ENCODE measurements at regions not wholly inside any gene's neighbourhood (a gene's known extent, or its start where the extent isn't known, plus 50 kb on each side); places are given as distances from the start of the nearest gene placed in this dataset.

- peaks cover 4 to 16% of the 10 kb centered on the region in 2 donors for H3K4me1 Mint-ChIP-seq (ENCODE audit: low read depth in 2 of 2)
- no peak overlapping the region for H3K4me3 Mint-ChIP-seq
- H3K9me3 Mint-ChIP-seq, result no peaks in the 10 kb centered on the region
- H3K27ac Mint-ChIP-seq, result no peak overlapping the region
- peaks cover 4% of the 10 kb centered on the region for H3K36me3 Mint-ChIP-seq (ENCODE audit: insufficient read depth)
- H3K27me3 Mint-ChIP-seq, result peaks cover 0 to 17% of the 10 kb centered on the region in 2 donors
- DNase-seq, result no peak
- no peak for ATAC-seq (replicated peaks)
Measured at GRCh38 chr6:26299286-26300042, 65.5 kb upstream of the BTN3A2 start.

GRCh38 chr6:26300043-26300331 lies 65.0 kb upstream of the BTN3A2 start:
- H3K9me3 Mint-ChIP-seq, result no peaks in the 10 kb centered on the region
- H3K27ac Mint-ChIP-seq, result no peak overlapping the region
- peaks cover 9 to 22% of the 10 kb centered on the region in 2 donors for H3K4me1 Mint-ChIP-seq (ENCODE audit: low read depth in 2 of 2)
- ATAC-seq (replicated peaks) (no peak), DNase-seq (no peak)
- no peak overlapping the region for H3K4me3 Mint-ChIP-seq
- peaks cover 10% of the 10 kb centered on the region for H3K36me3 Mint-ChIP-seq (ENCODE audit: insufficient read depth)
- H3K27me3 Mint-ChIP-seq, result peaks cover 0 to 17% of the 10 kb centered on the region in 2 donors

GRCh38 chr6:26300359-26300758 lies 64.6 kb upstream of the BTN3A2 start:
- H3K4me3 Mint-ChIP-seq, result no peak overlapping the region
- peaks cover 13% of the 10 kb centered on the region for H3K36me3 Mint-ChIP-seq (ENCODE audit: insufficient read depth)
- peaks cover 12 to 24% of the 10 kb centered on the region in 2 donors for H3K4me1 Mint-ChIP-seq (ENCODE audit: low read depth in 2 of 2)
- peaks cover 0 to 15% of the 10 kb centered on the region in 2 donors for H3K27me3 Mint-ChIP-seq
- no peaks in the 10 kb centered on the region for H3K9me3 Mint-ChIP-seq
- no peak for DNase-seq
- no peak for ATAC-seq (replicated peaks)
- H3K27ac Mint-ChIP-seq, result no peak overlapping the region

- Mint-ChIP-seq H3K4me1 (ENCODE audit: low read depth in 2 of 2) (peaks cover 12 to 25% of the 10 kb centered on the region in 2 donors), H3K27ac (no peak overlapping the region), H3K27me3 (peaks cover 0 to 10% of the 10 kb centered on the region in 2 donors), H3K4me3 (no peak overlapping the region), H3K9me3 (no peaks in the 10 kb centered on the region), H3K36me3 (ENCODE audit: insufficient read depth) (peaks cover 18% of the 10 kb centered on the region)
- DNase-seq (no peak), ATAC-seq (replicated peaks) (no peak)
Measured at GRCh38 chr6:26300828-26301227, 64.2 kb upstream of the BTN3A2 start.

GRCh38 chr6:26301638-26302037 lies 63.4 kb upstream of the BTN3A2 start:
- peaks cover 21% of the 10 kb centered on the region for H3K36me3 Mint-ChIP-seq (ENCODE audit: insufficient read depth)
- no peaks in the 10 kb centered on the region for H3K9me3 Mint-ChIP-seq
- peaks cover 12 to 25% of the 10 kb centered on the region in 2 donors for H3K4me1 Mint-ChIP-seq (ENCODE audit: low read depth in 2 of 2)
- no peak overlapping the region for H3K27ac Mint-ChIP-seq
- no peak for DNase-seq
- peaks cover 0 to 8% of the 10 kb centered on the region in 2 donors for H3K27me3 Mint-ChIP-seq
- ATAC-seq (replicated peaks), result no peak
- no peak overlapping the region for H3K4me3 Mint-ChIP-seq

GRCh38 chr6:26302941-26303559 lies 61.9 kb upstream of the BTN3A2 start:
- Mint-ChIP-seq H3K27ac (no peak overlapping the region), H3K36me3 (ENCODE audit: insufficient read depth) (peaks cover 23% of the 10 kb centered on the region), H3K4me3 (peak overlapping the region in 1 of 2 donors; percentile 86), H3K9me3 (no peaks in the 10 kb centered on the region), H3K4me1 (ENCODE audit: low read depth in 2 of 2) (peaks cover 20 to 34% of the 10 kb centered on the region in 2 donors), H3K27me3 (no peaks in the 10 kb centered on the region)
- ATAC-seq (replicated peaks), result no peak
- no peak for DNase-seq

GRCh38 chr6:26304213-26304796 lies 60.7 kb upstream of the BTN3A2 start:
- peak overlapping the region; percentile 85 to 100 for H3K27ac Mint-ChIP-seq
- peaks cover 23% of the 10 kb centered on the region for H3K36me3 Mint-ChIP-seq (ENCODE audit: insufficient read depth)
- H3K27me3 Mint-ChIP-seq, result no peaks in the 10 kb centered on the region
- H3K9me3 Mint-ChIP-seq, result no peaks in the 10 kb centered on the region
- peaks cover 22 to 42% of the 10 kb centered on the region in 2 donors for H3K4me1 Mint-ChIP-seq (ENCODE audit: low read depth in 2 of 2)
- DNase-seq (no peak), ATAC-seq (replicated peaks) (peak; percentile 61)
- H3K4me3 Mint-ChIP-seq, result peak overlapping the region; percentile 78 to 86

- H3K27ac Mint-ChIP-seq, result peak overlapping the region; percentile 85 to 100
- no peaks in the 10 kb centered on the region for H3K27me3 Mint-ChIP-seq
- H3K9me3 Mint-ChIP-seq, result no peaks in the 10 kb centered on the region
- H3K36me3 Mint-ChIP-seq (ENCODE audit: insufficient read depth), result peaks cover 27% of the 10 kb centered on the region
- H3K4me1 Mint-ChIP-seq (ENCODE audit: low read depth in 2 of 2), result peaks cover 29 to 49% of the 10 kb centered on the region in 2 donors
- DNase-seq, result peak; percentile 56 to 60 (median 59)
- H3K4me3 Mint-ChIP-seq, result peak overlapping the region; percentile 78 to 86
- ATAC-seq (replicated peaks), result peak; percentile 77
Measured at GRCh38 chr6:26304797-26305640, 60.0 kb upstream of the BTN3A2 start.

GRCh38 chr6:26305641-26305969 lies 59.4 kb upstream of the BTN3A2 start:
- DNase-seq (no peak), ATAC-seq (replicated peaks) (no peak)
- Mint-ChIP-seq H3K4me1 (ENCODE audit: low read depth in 2 of 2) (peaks cover 34 to 55% of the 10 kb centered on the region in 2 donors), H3K36me3 (ENCODE audit: insufficient read depth) (peaks cover 33% of the 10 kb centered on the region), H3K27me3 (no peaks in the 10 kb centered on the region), H3K27ac (peak overlapping the region; percentile 85 to 100), H3K4me3 (peak overlapping the region; percentile 78 to 86), H3K9me3 (no peaks in the 10 kb centered on the region)

- Mint-ChIP-seq H3K27ac (no peak overlapping the region), H3K27me3 (no peaks in the 10 kb centered on the region), H3K4me1 (ENCODE audit: low read depth in 2 of 2) (peaks cover 40 to 62% of the 10 kb centered on the region in 2 donors), H3K36me3 (ENCODE audit: insufficient read depth) (peaks cover 39% of the 10 kb centered on the region), H3K4me3 (no peak overlapping the region), H3K9me3 (peaks cover 0 to under 1% of the 10 kb centered on the region in 2 donors)
- no peak for ATAC-seq (replicated peaks)
- no peak for DNase-seq
Measured at GRCh38 chr6:26306232-26306631, 58.8 kb upstream of the BTN3A2 start.

- peaks cover under 1 to 1% of the 10 kb centered on the region in 2 donors for H3K27me3 Mint-ChIP-seq
- peaks cover 55% of the 10 kb centered on the region for H3K36me3 Mint-ChIP-seq (ENCODE audit: insufficient read depth)
- ATAC-seq (replicated peaks) (peak; percentile 29), DNase-seq (no peak)
- H3K4me3 Mint-ChIP-seq, result peak overlapping the region in 1 of 2 donors; percentile 17
- peaks cover 0 to 7% of the 10 kb centered on the region in 2 donors for H3K9me3 Mint-ChIP-seq
- H3K4me1 Mint-ChIP-seq (ENCODE audit: low read depth in 2 of 2), result peaks cover 50 to 78% of the 10 kb centered on the region in 2 donors
- H3K27ac Mint-ChIP-seq, result peak overlapping the region; percentile 35 to 74
Measured at GRCh38 chr6:26307850-26308249, 57.1 kb upstream of the BTN3A2 start.

GRCh38 chr6:26309731-26310142 lies 55.3 kb upstream of the BTN3A2 start:
- no peak for ATAC-seq (replicated peaks)
- Mint-ChIP-seq H3K27ac (peak overlapping the region; percentile 100), H3K9me3 (peaks cover 0 to 11% of the 10 kb centered on the region in 2 donors), H3K27me3 (peaks cover 5 to 6% of the 10 kb centered on the region in 2 donors), H3K36me3 (ENCODE audit: insufficient read depth) (peaks cover 59% of the 10 kb centered on the region), H3K4me1 (ENCODE audit: low read depth in 2 of 2) (peaks cover 52 to 72% of the 10 kb centered on the region in 2 donors), H3K4me3 (peak overlapping the region in 1 of 2 donors; percentile 55)
- no peak for DNase-seq

- Mint-ChIP-seq H3K36me3 (ENCODE audit: insufficient read depth) (peaks cover 47% of the 10 kb centered on the region), H3K9me3 (peaks cover 0 to 11% of the 10 kb centered on the region in 2 donors), H3K4me3 (peak overlapping the region; percentile 95 to 96), H3K27me3 (peaks cover 5 to 6% of the 10 kb centered on the region in 2 donors), H3K27ac (peak overlapping the region; percentile 100), H3K4me1 (ENCODE audit: low read depth in 2 of 2) (peaks cover 43 to 62% of the 10 kb centered on the region in 2 donors)
- peak; percentile 4 for ATAC-seq (replicated peaks)
- peak; percentile 37 to 52 (median 44) for DNase-seq
Measured at GRCh38 chr6:26311012-26311384, 54.0 kb upstream of the BTN3A2 start.

Data from effector memory CD8-positive, alpha-beta T cell (primary cell).